Ramos (cell line): ENCODE measurements at regions not wholly inside any gene's neighbourhood (a gene's known extent, or its start where the extent isn't known, plus 50 kb on each side); places are given as distances from the start of the nearest gene placed in this dataset.

Experiments used
- in situ Hi-C: fragments of 300-500 bp; cut with MboI; formaldehyde crosslinking; loops from one replicate; pipeline ENCODE4 v1.14.3; 2022; ENCODE audit warnings: low sequenced_read_pairs; ENCODE audit not compliant: unreplicated experiment

- in situ Hi-C loops, result no loop called here
Observed at GRCh38 chr10:78401624-78402367, 368.1 kb downstream of the RPS24 start.

GRCh38 chr10:78402591-78402990 is 368.9 kb downstream of the RPS24 start:
- in situ Hi-C loops, result no loop called here

- in situ Hi-C loops, result no loop called here
Observed at GRCh38 chr10:78403781-78404180, 370.1 kb downstream of the RPS24 start.

- in situ Hi-C loops, result no loop called here
Observed at GRCh38 chr10:78404296-78404695, 370.6 kb downstream of the RPS24 start.

- in situ Hi-C loops, result no loop called here
Observed at GRCh38 chr10:78405231-78405630, 371.6 kb downstream of the RPS24 start.

GRCh38 chr10:78405736-78406135 is 372.1 kb downstream of the RPS24 start:
- in situ Hi-C loops, result no loop called here

GRCh38 chr10:78406648-78407008 is 373.0 kb downstream of the RPS24 start:
- in situ Hi-C loops, result no loop called here

- in situ Hi-C loops, result no loop called here
Observed at GRCh38 chr10:78407009-78407711, 373.5 kb downstream of the RPS24 start.

- in situ Hi-C loops, result no loop called here
Observed at GRCh38 chr10:78407966-78408365, 374.3 kb downstream of the RPS24 start.

- in situ Hi-C loops, result no loop called here
Observed at GRCh38 chr10:78408671-78409472, 375.2 kb downstream of the RPS24 start.

GRCh38 chr10:78410046-78410965 is 376.6 kb downstream of the RPS24 start:
- in situ Hi-C loops, result no loop called here

- in situ Hi-C loops, result no loop called here
Observed at GRCh38 chr10:78411716-78412115, 378.1 kb downstream of the RPS24 start.

- in situ Hi-C loops, result no loop called here
Observed at GRCh38 chr10:78412605-78413004, 378.9 kb downstream of the RPS24 start.

- in situ Hi-C loops, result no loop called here
Observed at GRCh38 chr10:78413076-78414055, 379.7 kb downstream of the RPS24 start.

GRCh38 chr10:78414380-78414779 is 380.7 kb downstream of the RPS24 start:
- in situ Hi-C loops, result no loop called here

GRCh38 chr10:78415111-78415510 is 381.4 kb downstream of the RPS24 start:
- in situ Hi-C loops, result no loop called here

GRCh38 chr10:78416031-78417011 is 382.7 kb downstream of the RPS24 start:
- in situ Hi-C loops, result no loop called here
